Lower leg skin (tissue), 3 donors: ENCODE measurements at regions not wholly inside any gene's neighbourhood (a gene's known extent, or its start where the extent isn't known, plus 50 kb on each side); places are given as distances from the start of the nearest gene placed in this dataset.

Experiments
- CTCF ChIP-seq, 3 donors: fragments of 450-650 bp; IDR thresholded peaks; one replicate each; pipeline ENCODE4 v1.5.1; 2016; ENCODE audit warnings: antibody characterized with exemption in 3 of 3, mild to moderate bottlenecking in 3 of 3, moderate library complexity in 2 of 3
- POLR2A ChIP-seq, 2 donors: fragments of 450-650 bp; IDR thresholded peaks; one replicate each; pipeline ENCODE4 v1.6.1; 2016 to 2017; ENCODE audit warnings: antibody characterized with exemption in 2 of 2, mild to moderate bottlenecking in 1 of 2, moderate library complexity in 1 of 2

GRCh38 chr13:94968040-94968756, 255.9 kb upstream of the SOX21 start:
- TF ChIP-seq CTCF (IDR thresholded peaks at IDR 0.05) (no peak), POLR2A (IDR thresholded peaks at IDR 0.05) (no peak)
